K562 (cell line): ENCODE measurements at regions not wholly inside any gene's neighbourhood (a gene's known extent, or its start where the extent isn't known, plus 50 kb on each side); places are given as distances from the start of the nearest gene placed in this dataset.
A peak's percentile ranks its signal among the peaks of the same experiment; 100 is the strongest.

Source experiments
- EGR1 ChIP-seq: fragments of 450-650 bp; conservative IDR thresholded peaks from 2 replicates; pipeline ENCODE4 v1.6.1; 2017; ENCODE audit warnings: mild to moderate bottlenecking
- GATAD2A ChIP-seq: fragments of 450-650 bp; IDR thresholded peaks from 2 replicates; pipeline ENCODE4 v1.6.1; 2017
- HMBOX1 ChIP-seq: sonication (generic); IDR thresholded peaks from 2 replicates; pipeline ENCODE4 v1.6.1; 2016
- KAT7 ChIP-seq: sonication (generic); formaldehyde crosslinking; IDR thresholded peaks from 2 replicates; pipeline ENCODE4 v1.8.0; 2022; ENCODE audit warnings: missing genetic modification reagents, mild to moderate bottlenecking, borderline replicate concordance
- KLF6 ChIP-seq: fragments of 250-450 bp; sonication (Bioruptor Pico); IDR thresholded peaks from 2 replicates; pipeline ENCODE4 v1.4.0; 2020; ENCODE audit warnings: mild to moderate bottlenecking, moderate library complexity, borderline replicate concordance
- MAFG ChIP-seq: fragments of 450-650 bp; conservative IDR thresholded peaks from 2 replicates; pipeline ENCODE4 v1.6.1; 2016; ENCODE audit warnings: missing genetic modification characterization, missing compliant biosample characterization
- MEF2D ChIP-seq: conservative IDR thresholded peaks from 2 replicates; pipeline ENCODE4 v1.6.1; 2016; ENCODE audit warnings: low read depth, missing genetic modification characterization, missing compliant biosample characterization
- NCOR1 ChIP-seq: fragments of 450-650 bp; IDR thresholded peaks from 2 replicates; pipeline ENCODE4 v1.6.1; 2016; ENCODE audit warnings: mild to moderate bottlenecking, moderate library complexity
- POU5F1 ChIP-seq: fragments of 150-350 bp; IDR thresholded peaks from 2 replicates; pipeline ENCODE4 v1.6.1; 2014; ENCODE audit warnings: borderline replicate concordance, low read length, low read depth, mild to moderate bottlenecking; ENCODE audit not compliant: partially characterized antibody
- RERE ChIP-seq: sonication (generic); formaldehyde crosslinking; IDR thresholded peaks from 2 replicates; pipeline ENCODE4 v1.8.0; 2023; ENCODE audit warnings: missing genetic modification reagents, mild to moderate bottlenecking, borderline replicate concordance
- SIN3A ChIP-seq, 2 experiments: fragments of 150-350 bp in 1 of 2; IDR thresholded peaks; 2 replicates each; pipeline ENCODE4 v1.6.1; 2011 to 2016; ENCODE audit warnings: borderline replicate concordance in 2 of 2, low read depth in 2 of 2, low read length in 2 of 2, mild to moderate bottlenecking in 2 of 2, moderate library complexity in 2 of 2; ENCODE audit not compliant: control insufficient read depth in 1 of 2
- SREBF1 ChIP-seq: fragments of 150-350 bp; IDR thresholded peaks from 2 replicates; pipeline ENCODE4 v1.6.1; 2014; ENCODE audit warnings: antibody characterized with exemption, low read depth, low read length, borderline replicate concordance
- UBTF ChIP-seq, 2 experiments: IDR thresholded peaks; 2 replicates each; pipeline ENCODE4 v1.6.1; 2012; ENCODE audit warnings: improper control_type of control experiment in 2 of 2, low read depth in 2 of 2, low read length in 2 of 2, borderline replicate concordance in 1 of 2
- ZBTB2 ChIP-seq: fragments of 450-650 bp; IDR thresholded peaks from 2 replicates; pipeline ENCODE4 v1.6.1; 2016; ENCODE audit warnings: antibody characterized with exemption
- ZNF224 ChIP-seq: sonication (generic); formaldehyde crosslinking; IDR thresholded peaks from 2 replicates; pipeline ENCODE4 v1.8.0; 2022; ENCODE audit warnings: mild to moderate bottlenecking, missing genetic modification reagents
- ZNF551 ChIP-seq: fragments of 250-450 bp; sonication (Bioruptor Pico); IDR thresholded peaks from 2 replicates; pipeline ENCODE4 v1.5.0; 2021; ENCODE audit warnings: mild to moderate bottlenecking, moderate library complexity
- ZNF696 ChIP-seq: fragments of 250-450 bp; sonication (Bioruptor Pico); conservative IDR thresholded peaks from 2 replicates; pipeline ENCODE4 v1.4.0; 2020; ENCODE audit warnings: mild to moderate bottlenecking, moderate library complexity
- ZNF75A ChIP-seq: fragments of 450-650 bp; formaldehyde crosslinking; IDR thresholded peaks from 2 replicates; pipeline ENCODE4 v1.4.0; 2020; ENCODE audit warnings: mild to moderate bottlenecking

GRCh38 chr2:105454801-105455485, 56.1 kb upstream of the FHL2 start (continued):
- TF ChIP-seq ZNF696 (CRISPR knock-in tag), result no peak
- TF ChIP-seq SREBF1, result no peak
- no peak for TF ChIP-seq MAFG
- no peak for TF ChIP-seq GATAD2A
- TF ChIP-seq ZNF75A (CRISPR knock-in tag), result no peak
- TF ChIP-seq RERE (CRISPR knock-in tag), result no peak
- no peak for TF ChIP-seq SIN3A (IDR thresholded peaks at IDR 0.05; ENCODE audit: borderline replicate concordance in 2 of 2, control insufficient read depth in 1 of 2, low read depth in 2 of 2, low read length in 2 of 2)
- TF ChIP-seq ZNF551 (CRISPR knock-in tag), result no peak
- TF ChIP-seq KAT7 (CRISPR knock-in tag), result no peak
- no peak for TF ChIP-seq EGR1
- no peak for TF ChIP-seq UBTF (IDR thresholded peaks at IDR 0.05; ENCODE audit: borderline replicate concordance in 1 of 2, low read depth in 2 of 2, low read length in 2 of 2)
- no peak for TF ChIP-seq ZNF224 (CRISPR knock-in tag)
- no peak for TF ChIP-seq POU5F1
- no peak for TF ChIP-seq ZBTB2
- peak; percentile 36; the same call in 1 of the 2 replicates for TF ChIP-seq MEF2D
- TF ChIP-seq KLF6, result 0 out of 2 replicates have a peak, but pooled peaks have one; percentile 11
- peak; percentile 61 for TF ChIP-seq HMBOX1
- TF ChIP-seq NCOR1, result no peak
